ENCODE measurements at regions not wholly inside any gene's neighbourhood (a gene's known extent, or its start where the extent isn't known, plus 50 kb on each side); places are given as distances from the start of the nearest gene placed in this dataset.
"Not testable (repeated sequence)": the region's sequence is repeated elsewhere in the genome, so short reads cannot be mapped to it uniquely, and the experiment has no call there.

DNA sequence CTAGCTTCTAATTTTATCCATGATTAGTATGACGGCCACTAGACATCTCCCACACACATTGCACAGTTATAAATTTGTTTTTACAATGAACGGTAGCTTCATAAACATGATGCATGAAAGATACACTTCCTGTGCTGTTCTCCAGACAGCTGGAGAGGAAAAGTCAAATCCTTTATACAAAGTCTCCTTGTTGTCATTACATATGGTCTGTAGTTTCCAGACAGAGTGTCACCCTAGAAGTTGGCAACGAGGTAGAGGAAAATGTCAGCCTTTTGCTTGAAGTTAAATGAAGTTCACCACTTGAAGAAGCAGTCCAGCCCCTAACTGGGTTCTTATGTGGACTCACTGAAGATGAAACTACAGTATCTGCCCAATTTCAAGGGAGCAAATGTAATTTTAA is 253.0 kb upstream of the P2RY1 start:
- DNase-seq (ENCODE audit: low spot score): no peak

DNA sequence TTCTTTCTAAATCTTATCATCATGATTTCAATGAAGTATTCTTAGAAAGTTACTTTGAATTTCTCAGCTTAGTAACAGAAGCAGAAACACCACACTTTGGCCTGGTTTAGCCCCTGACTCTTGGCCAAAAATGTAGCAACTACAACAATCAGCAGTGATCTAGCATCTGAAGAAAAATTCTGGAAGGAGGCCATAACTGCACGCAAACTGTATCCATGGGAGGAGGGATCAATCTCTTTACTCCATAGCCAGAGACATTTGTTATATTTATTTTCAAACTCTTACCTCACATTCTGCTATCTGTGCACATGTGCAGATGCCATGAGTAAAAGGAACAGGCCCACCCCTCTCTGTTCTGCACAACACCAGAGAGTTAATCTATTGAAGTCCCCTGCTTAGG is 251.0 kb upstream of the P2RY1 start:
- no peak for DNase-seq (ENCODE audit: low spot score)

DNA sequence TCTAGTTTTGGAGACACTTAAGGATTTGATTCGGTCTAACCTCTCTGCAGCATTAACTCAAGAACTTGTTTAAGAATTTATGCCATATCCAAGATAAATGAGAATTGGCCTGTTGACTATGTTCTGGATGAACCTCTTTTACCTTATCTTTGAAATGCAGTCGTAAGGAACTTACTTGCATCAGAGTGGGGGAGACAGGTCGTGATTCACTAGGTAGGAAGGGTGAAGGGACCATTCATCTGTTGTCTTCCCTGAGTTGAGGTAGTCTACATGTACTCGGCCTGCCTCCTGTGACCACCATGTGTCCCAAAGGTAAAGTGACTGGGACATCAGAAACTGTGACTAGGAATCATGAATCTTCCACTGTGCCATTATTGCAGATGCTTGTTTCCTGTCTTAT is 248.0 kb upstream of the P2RY1 start:
- no peak for DNase-seq (ENCODE audit: low spot score)

- DNase-seq (ENCODE audit: low spot score): no peak
Observed at GRCh38 chr3:152587861-152588260, 247.1 kb upstream of the P2RY1 start.

- no peak for DNase-seq (ENCODE audit: low spot score)
Observed at GRCh38 chr3:152589644-152590043, 245.3 kb upstream of the P2RY1 start.

DNA sequence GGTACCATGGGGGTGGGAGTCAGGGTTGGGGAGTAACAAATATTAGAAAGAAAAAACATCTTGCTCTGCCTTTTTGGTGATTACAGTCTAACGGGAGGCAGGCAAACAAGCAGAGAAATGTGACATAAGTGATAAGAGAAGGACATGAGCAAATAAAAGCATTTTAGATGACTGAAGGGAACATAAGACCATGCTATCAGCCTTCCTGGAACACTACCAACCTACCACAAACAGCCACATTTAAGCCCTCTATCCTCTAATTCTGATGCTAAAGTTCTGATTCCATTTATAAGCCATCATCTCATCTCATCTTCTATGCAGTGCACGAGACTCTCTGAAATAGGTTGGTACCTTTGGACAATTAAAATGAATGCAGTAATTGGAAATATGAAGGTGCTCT is 243.4 kb upstream of the P2RY1 start:
- DNase-seq (ENCODE audit: low spot score): no peak

DNA sequence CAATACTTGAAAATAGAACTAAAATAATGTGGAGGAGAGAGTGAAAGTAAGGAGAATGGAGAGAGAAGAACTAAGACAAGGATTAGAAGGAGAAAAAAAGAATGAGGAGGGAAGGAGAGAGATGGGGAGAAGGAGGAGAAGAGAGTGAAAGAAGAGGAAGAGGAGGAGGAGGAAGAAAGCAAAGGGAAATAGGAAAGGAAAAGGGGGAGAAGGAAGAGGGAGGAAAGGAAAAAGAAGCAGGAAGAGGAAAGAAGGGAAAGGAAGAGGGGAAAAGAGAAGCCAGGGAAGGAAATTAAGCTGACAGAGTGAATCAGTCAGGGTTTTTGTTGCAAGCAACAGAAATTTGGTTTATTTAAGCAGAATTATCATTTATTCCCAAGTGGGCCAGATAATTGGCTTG is 241.7 kb upstream of the P2RY1 start:
- no peak for DNase-seq (ENCODE audit: low spot score)

DNA sequence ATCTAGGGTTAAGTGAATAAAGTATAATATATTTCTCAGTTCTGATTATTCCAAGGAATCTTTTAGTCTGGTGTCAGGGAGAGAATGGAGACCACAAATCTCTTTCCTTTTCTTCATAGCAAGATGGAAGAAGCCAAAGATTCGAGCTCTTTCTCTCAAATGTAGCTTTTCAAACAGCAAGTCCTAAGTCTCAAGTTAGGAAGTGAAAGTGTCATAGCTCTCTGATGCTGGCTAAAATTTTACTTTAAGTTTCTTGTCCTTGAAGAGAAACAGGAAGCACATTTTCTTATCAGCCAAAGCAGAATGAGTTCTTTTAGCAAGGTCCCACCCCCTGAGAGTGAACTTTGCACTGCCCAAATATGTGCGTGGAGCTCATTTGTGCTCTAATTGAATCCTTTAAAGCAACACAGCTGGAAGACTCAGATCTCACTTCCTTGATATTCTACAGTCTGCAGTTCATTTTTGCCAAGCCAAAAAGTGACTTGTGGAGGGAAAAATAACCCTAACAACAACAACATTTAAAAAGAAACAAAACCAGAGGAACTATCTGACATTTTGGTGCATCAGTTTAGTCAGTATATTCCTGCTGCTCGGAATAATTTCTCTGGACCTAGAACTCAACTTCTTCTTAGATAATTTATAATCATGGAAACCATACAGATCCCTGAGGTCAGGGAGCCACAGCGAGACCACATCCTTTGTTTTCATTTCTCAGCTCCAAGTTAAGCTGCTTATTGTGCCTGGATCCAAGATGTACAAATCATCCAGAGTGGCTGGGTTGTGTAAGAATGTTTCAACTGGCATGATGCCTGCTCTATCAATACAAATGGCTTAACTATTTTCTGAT is 238.7 kb upstream of the P2RY1 start:
- DNase-seq (ENCODE audit: low spot score): no peak

DNA sequence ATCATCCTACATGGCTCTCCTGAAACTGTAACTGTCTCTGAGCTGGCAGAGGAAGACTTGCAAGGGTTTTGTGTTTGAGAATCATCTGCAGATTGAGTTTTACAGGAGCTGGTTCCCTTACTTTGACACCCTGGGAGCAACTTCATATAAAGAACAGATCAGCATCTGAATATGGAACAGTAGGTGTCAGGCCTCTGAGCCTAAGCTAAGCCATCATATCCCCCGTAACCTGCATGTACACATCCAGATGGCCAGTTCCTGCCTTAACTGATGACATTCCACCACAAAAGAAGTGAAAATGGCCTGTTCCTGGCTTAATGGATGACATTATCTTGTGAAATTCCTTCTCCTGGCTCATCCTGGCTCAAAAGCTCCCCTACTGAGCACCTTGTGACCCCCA is 238.1 kb upstream of the P2RY1 start:
- DNase-seq (ENCODE audit: low spot score): not testable (repeated sequence)

GRCh38 chr3:152606146-152606545 is 228.8 kb upstream of the P2RY1 start:
- DNase-seq (ENCODE audit: low spot score): no peak

GRCh38 chr3:152607179-152607578 is 227.8 kb upstream of the P2RY1 start:
- no peak for DNase-seq (ENCODE audit: low spot score)

DNA sequence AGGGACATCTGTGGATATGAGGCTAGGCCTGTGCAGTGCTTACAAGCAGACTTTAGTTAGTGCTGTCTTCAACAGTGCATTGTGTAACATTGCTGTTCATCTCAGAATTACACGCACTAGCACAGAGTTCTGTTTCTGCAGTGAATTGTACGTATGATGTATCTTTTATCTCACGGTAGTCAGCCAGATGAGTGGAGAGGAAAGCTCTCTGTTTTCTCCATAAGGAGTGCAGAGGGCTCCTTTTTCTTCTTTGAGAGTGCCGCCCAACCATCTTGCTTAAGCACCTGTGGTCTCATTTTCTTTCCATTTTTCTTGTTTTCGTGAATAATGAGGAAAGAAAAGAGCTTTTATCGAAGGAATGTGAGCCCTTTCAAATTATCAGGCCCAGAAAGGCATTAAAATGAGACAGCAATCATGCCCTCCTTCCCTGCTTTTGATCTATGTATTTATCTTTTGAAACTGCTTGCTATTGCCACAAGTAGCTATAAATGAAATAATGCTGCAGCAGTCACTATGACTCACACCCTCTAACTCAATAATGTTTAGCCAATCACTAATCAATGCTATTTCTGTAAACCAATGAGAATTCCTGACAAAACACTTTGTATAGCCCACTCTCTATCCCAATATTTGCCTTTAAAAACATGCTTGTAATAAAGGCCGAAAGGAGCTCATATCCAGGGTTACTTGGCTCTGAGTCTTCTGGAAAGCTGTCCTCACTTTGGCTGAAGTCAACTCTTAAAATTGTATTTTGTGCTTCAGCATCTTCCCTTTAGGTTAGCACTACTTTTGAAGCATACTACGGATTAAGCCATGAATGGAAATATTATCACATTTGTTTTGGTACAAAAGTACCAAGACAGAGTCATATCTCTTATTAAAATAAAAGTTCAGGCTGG is 226.0 kb upstream of the P2RY1 start:
- no peak for DNase-seq (ENCODE audit: low spot score)

GRCh38 chr3:152609891-152610290 is 225.0 kb upstream of the P2RY1 start:
- DNase-seq (ENCODE audit: low spot score): no peak

GRCh38 chr3:152610622-152611021 is 224.3 kb upstream of the P2RY1 start:
- no peak for DNase-seq (ENCODE audit: low spot score)

- DNase-seq (ENCODE audit: low spot score): no peak
Observed at GRCh38 chr3:152611905-152612304, 223.0 kb upstream of the P2RY1 start.

DNA sequence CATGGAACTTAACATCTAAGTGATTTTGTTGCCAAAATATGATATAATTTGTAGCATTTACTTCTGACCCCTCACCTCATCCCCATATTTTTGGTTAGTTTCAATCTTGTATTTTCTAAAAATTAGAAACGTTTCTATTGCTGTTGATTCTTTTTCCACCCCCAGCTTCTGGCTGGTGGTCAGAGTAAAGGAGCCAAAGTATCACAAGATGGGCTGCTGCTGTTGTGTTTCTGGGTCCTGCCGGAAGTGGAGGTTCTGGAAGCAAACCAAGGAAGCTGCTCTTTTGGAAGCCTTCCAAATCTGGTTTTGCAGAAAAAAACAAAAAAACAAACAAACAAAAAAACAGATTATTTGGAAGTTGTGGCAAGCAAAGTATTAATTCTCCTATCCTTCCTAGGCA is 221.1 kb upstream of the P2RY1 start:
- no peak for DNase-seq (ENCODE audit: low spot score)

DNA sequence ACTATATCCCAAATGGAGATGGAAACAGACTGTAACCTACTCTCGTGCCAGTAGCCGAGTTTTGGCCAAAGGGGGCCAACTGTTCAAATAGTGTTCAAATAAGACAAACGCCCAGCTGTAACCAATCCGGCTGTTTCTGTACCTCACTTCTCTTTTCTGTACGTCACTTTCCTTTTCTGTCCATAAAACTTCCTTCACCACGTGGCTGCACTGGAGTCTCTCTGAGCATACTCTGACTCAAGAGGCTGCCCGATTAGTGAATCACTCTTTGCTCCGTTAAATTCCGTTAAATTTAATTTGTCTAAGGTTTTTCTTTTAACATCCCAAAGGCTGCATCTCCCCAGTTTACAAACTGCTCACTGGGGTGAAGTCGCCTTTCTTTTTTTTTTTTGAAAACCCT is 219.2 kb upstream of the P2RY1 start:
- DNase-seq (ENCODE audit: low spot score): no peak

DNA sequence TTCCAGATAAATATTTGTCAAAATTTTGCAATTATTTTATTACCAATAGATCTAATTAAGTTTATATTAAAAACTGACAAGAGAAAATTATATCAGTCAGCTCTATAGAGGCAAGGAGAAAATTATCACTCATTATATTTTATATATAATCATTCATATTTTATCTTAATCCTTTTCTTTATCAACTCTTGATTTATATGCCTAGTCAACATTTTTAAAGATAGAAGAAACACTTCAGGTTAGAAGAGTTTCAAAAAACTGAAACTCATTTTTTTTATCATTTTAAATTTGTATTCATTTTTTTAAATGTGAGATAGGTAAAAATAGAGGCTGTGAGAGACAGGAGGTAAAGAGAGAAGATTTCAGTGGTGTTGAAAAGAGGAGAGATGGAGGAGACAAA is 217.3 kb upstream of the P2RY1 start:
- DNase-seq (ENCODE audit: low spot score): no peak

- DNase-seq (ENCODE audit: low spot score): no peak
Observed at GRCh38 chr3:152618529-152618928, 216.4 kb upstream of the P2RY1 start.

DNA sequence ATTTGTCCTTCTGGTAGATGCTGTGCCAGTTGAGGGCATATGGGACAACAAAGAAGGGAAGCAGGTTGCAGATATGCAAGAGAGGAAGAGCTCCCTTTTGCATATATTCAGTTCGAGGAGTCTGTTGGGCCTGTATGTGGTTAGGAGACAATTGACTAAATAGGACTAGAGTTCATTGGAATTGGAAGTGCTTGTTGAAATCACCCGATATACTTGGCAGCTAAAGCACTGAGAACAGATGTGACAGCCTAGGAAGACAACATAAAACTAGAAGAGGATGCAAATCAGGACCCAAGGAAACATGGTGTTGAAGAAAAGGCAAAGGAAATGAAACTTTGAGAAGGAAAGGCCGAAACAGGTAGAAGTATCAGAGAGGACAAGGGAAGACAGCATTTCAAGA is 215.2 kb upstream of the P2RY1 start:
- no peak for DNase-seq (ENCODE audit: low spot score)

DNA sequence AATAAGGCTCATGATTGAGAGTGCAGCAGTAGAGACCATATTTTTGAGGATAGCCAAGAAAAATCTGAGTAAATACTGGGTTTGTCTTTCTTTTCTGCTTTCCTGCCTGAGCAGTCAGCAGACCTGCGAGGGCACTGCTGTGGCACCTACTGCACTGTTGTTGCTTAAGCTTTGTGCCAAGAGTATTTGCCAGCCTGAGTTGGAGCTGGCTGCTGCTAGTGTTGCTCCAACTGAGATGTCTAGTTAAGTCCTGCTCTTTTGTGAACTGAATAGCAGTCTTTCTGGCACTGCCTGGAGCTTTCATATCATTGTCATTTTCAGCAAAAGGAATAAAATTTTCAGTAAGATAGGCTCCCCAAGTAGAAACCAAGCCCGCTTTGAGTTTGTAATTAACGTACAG is 214.5 kb upstream of the P2RY1 start:
- no peak for DNase-seq (ENCODE audit: low spot score)

DNA sequence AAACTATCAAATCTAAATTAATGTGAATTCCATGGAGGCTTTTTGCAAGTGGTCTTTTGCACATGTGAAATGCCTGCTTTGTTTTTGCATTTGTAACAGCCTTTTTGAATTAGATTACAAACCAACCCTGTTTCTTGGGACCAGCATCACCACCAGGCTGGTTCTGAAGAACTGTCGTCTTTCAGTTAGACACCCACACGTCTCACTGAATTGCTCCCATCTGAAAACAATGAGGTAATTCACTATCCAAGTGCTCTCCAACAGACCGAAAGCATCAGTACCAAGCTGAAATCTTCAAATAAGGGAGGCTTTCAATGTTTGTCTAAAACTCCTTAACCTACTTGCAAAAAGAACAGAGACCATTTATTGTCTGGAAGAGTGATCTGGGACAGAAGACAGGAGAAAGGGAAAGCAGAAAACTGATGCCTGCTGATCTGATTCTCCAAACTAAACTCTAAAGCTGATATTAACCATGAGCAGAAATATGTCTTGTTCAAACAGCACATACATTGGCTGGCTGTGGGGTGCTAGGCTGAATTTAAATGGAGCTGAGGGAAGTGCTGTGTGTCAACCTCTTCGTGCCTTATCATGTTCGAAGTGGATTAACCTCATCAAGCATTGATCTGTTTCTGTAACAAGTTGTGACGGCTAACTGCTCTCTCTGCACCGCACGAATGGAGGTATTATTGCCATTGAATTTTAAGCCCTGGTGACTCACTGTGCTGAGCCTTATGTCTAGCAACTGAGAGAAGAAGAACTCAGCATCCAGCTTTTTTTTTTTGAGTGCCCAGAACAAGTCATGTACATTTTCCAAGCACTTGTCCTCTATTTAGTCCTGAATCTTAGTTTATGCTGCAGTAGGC is 213.7 kb upstream of the P2RY1 start:
- DNase-seq (ENCODE audit: low spot score): no peak
